Neutrophil (primary cell): ENCODE measurements at regions not wholly inside any gene's neighbourhood (a gene's known extent, or its start where the extent isn't known, plus 50 kb on each side); places are given as distances from the start of the nearest gene placed in this dataset.
"Not testable (repeated sequence)": the region's sequence is repeated elsewhere in the genome, so short reads cannot be mapped to it uniquely, and the experiment has no call there.

Experiments used
- H3K27ac ChIP-seq: fragments of 200-600 bp; sonication (generic); 2 replicates; pipeline ENCODE4 v1.5.1; 2016; ENCODE audit warnings: mild to moderate bottlenecking, moderate library complexity
- H3K27me3 ChIP-seq: fragments of 200-600 bp; sonication (generic); 2 replicates; pipeline ENCODE4 v1.6.0; 2016; ENCODE audit warnings: mild to moderate bottlenecking
- H3K36me3 ChIP-seq: fragments of 200-600 bp; sonication (generic); 2 replicates; pipeline ENCODE4 v1.5.1; 2017
- H3K4me1 ChIP-seq, 2 experiments: fragments of 200-600 bp in 1 of 2; sonication (generic) in 1 of 2; 1 replicate in 1 of 2; 2 replicates in 1 of 2; pipeline versions ENCODE4 v1.5.1 to v1.6.1; 2013 to 2016; ENCODE audit warnings: low read depth in 1 of 2, low read length in 1 of 2, mild to moderate bottlenecking in 1 of 2, moderate library complexity in 1 of 2; ENCODE audit not compliant: control insufficient read depth in 1 of 2, insufficient read depth in 1 of 2
- H3K4me3 ChIP-seq, 2 experiments: fragments of 200-600 bp in 1 of 2; sonication (generic) in 1 of 2; 1 replicate in 1 of 2; 2 replicates in 1 of 2; pipeline ENCODE4 v1.5.1; 2013 to 2016; ENCODE audit warnings: low read depth in 1 of 2, low read length in 1 of 2, mild to moderate bottlenecking in 1 of 2, moderate library complexity in 1 of 2
- H3K9me3 ChIP-seq: fragments of 200-600 bp; sonication (generic); 2 replicates; pipeline ENCODE4 v1.5.1; 2016
- TF ChIP-seq, protein P1 (sequence below): fragments of 200-600 bp; sonication (generic); IDR thresholded peaks from 2 replicates; pipeline ENCODE4 v1.5.1; 2016; ENCODE audit warnings: antibody characterized with exemption

DNA sequence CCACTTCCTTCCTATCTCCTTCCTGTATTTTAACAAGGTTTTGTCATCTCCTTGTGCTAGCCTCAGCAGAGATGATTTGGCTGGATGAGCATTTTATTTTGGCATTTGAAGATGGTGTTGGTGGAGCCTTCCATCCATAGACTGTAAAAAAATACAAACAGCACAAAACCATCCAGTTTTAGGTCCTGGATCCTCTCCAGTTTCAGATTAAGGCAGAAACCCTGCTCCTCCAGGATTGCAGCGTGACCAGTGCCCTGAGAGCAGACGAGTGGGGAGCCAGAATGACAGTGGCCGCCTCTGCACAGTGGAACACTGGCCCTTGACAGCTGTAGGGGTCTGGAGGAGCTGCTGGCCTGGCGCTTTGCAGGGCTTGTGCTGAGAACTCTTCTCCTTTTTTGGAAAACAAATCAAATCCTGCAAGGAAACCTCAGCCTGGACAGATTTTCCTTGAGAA is 72.2 kb upstream of the GADD45A start:
- no peak overlapping the region for H3K4me3 ChIP-seq
- peaks cover 5% of the 10 kb centered on the region for H3K27me3 ChIP-seq
- H3K36me3 ChIP-seq: no peaks in the 10 kb centered on the region
- H3K27ac ChIP-seq: no peak overlapping the region
- H3K4me1 ChIP-seq: no peaks in the 10 kb centered on the region
- H3K9me3 ChIP-seq: no peaks in the 10 kb centered on the region
- TF ChIP-seq, protein P1, sequence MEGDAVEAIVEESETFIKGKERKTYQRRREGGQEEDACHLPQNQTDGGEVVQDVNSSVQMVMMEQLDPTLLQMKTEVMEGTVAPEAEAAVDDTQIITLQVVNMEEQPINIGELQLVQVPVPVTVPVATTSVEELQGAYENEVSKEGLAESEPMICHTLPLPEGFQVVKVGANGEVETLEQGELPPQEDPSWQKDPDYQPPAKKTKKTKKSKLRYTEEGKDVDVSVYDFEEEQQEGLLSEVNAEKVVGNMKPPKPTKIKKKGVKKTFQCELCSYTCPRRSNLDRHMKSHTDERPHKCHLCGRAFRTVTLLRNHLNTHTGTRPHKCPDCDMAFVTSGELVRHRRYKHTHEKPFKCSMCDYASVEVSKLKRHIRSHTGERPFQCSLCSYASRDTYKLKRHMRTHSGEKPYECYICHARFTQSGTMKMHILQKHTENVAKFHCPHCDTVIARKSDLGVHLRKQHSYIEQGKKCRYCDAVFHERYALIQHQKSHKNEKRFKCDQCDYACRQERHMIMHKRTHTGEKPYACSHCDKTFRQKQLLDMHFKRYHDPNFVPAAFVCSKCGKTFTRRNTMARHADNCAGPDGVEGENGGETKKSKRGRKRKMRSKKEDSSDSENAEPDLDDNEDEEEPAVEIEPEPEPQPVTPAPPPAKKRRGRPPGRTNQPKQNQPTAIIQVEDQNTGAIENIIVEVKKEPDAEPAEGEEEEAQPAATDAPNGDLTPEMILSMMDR: no peak

DNA sequence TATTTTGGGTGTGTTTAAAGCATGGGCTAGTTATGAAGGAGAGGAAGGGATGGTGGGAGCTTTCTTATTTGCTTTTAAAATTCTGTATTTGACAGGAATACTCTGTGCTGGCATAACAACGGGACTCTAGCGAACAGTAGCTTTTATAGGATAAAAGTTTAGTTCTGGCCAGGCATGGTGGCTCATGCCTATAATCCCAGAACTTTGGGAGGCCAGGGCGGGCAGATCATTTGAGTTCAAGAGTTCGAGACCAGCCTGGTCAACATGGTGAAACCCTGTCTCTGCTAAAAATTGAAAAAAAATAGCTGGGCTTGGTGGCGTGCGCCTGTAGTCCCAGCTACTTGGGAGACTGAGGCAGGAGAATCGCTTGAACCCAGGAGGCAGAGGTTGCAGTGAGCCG is 71.5 kb upstream of the GADD45A start:
- H3K27me3 ChIP-seq, H3K4me3 ChIP-seq, H3K4me1 ChIP-seq, H3K9me3 ChIP-seq, H3K27ac ChIP-seq, H3K36me3 ChIP-seq: not testable (repeated sequence)

DNA sequence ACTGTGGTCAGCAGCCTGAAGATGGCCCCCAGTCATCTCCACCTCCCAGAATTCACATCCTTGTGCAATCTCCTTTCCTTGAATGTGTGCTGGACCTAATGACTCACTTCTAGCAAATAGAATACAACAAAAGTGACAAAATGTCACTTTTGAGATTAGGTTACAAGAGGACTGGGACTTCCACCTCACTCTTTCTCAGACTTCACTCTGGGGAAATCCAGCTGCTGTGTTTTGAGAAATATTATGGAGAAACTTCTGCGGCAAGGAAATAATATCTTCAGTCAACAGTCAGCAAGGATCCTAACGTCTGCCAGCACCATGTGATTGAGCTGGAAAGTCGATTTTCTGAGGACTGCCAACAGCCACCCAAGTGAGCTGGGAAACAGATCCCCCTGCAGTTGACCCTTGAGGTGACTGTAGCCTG is 70.5 kb upstream of the GADD45A start:
- Histone ChIP-seq H3K27me3 (peaks cover 5% of the 10 kb centered on the region), H3K4me3 (no peak overlapping the region), H3K27ac (no peak overlapping the region), H3K4me1 (no peaks in the 10 kb centered on the region), H3K9me3 (no peaks in the 10 kb centered on the region), H3K36me3 (no peaks in the 10 kb centered on the region)
- TF ChIP-seq, protein P1: no peak

DNA sequence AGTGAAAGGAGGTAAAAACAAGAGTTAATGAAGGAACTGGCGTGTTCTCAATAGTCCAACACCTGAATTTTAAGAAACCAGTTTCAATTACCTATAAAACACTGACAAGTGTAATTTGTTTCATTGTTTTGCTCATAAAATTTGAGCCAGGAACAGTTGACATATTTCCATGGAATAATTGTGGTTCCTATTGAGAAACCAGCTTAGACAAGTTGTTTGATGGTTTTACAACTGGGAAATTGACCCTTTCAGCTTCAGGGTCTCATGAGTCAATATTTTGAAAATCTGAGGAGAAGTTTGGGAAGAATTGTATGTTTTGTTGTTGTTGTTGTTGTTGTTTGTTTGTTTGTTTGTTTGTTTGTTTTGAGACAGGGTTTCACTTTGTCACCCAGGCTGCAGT is 69.1 kb upstream of the GADD45A start:
- TF ChIP-seq, protein P1: no peak
- no peaks in the 10 kb centered on the region for H3K9me3 ChIP-seq
- peaks cover 3% of the 10 kb centered on the region for H3K27me3 ChIP-seq
- H3K4me1 ChIP-seq: no peaks in the 10 kb centered on the region
- H3K36me3 ChIP-seq: no peaks in the 10 kb centered on the region
- no peak overlapping the region for H3K4me3 ChIP-seq
- H3K27ac ChIP-seq: no peak overlapping the region

DNA sequence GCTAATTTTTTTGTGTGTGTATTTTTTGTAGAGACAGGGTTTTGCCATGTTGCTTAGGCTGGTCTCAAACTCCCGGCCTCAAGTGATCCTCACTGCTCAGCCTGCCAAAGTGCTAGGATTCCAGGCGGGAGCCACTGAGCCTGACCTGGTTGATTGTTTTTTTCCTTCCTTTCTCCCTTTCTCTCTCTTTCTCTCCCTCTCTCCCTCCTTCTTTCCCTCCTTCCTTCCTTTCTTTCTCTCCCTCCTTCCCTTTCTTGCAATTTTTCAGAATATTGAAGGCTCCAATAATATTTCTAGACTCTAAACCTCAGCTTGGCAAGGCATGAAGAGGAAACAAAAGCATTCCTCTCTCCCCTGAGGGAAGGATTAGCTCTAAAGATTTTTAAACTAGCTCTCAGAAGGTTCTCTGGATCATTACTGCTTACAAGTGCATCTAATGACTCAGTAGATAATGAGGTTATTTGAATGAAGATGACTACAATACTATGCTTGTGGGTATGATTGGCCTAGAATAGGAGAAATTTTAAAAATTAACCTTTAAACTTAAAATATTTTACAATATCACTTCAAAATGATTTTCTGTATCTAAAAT is 68.5 kb upstream of the GADD45A start:
- Histone ChIP-seq H3K27ac (no peak overlapping the region), H3K27me3 (no peaks in the 10 kb centered on the region), H3K4me1 (no peaks in the 10 kb centered on the region), H3K4me3 (no peak overlapping the region), H3K36me3 (no peaks in the 10 kb centered on the region), H3K9me3 (no peaks in the 10 kb centered on the region)
- TF ChIP-seq, protein P1: no peak

DNA sequence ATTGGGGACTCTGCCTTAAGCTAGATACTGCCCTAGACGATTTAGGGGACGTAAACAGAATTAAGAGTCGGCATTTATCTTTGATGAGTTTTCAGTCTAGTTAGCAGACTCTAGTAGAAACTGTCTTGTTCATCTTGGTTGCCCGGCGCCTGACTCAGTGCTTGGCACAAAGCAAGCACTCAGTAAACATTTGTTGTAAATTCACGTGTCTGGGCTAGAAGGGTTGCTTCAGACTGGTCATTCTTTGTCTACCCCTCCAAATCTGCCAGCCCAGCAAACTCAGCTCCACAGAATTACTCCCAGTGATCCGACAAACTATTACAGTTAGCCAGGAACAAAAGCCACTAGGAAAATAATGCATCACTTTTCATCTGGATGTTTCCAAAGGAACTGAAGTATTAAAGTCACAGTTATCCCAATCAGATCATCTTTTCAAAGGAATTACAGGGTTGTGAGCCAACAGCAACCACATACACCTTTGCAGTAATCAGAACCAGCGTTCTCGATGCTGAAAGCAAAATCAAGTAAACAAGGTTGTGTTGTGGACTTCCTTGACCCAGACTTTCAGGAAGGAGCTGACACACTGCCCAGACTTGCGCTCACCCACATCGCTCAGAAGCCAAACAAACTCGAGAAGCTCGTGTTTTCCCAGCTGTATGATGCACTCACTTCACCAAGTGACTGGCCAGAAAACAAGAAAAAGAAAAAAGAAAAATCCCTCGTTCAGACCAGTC is 66.5 kb upstream of the GADD45A start:
- Histone ChIP-seq H3K27ac (no peak overlapping the region), H3K4me1 (no peaks in the 10 kb centered on the region), H3K27me3 (no peaks in the 10 kb centered on the region), H3K36me3 (no peaks in the 10 kb centered on the region), H3K9me3 (no peaks in the 10 kb centered on the region), H3K4me3 (no peak overlapping the region)
- TF ChIP-seq, protein P1: no peak
